ENCODE measurements at regions not wholly inside any gene's neighbourhood (a gene's known extent, or its start where the extent isn't known, plus 50 kb on each side); places are given as distances from the start of the nearest gene placed in this dataset.

- TF ChIP-seq CTCF (conservative IDR thresholded peaks at IDR 0.05; ENCODE audit: low read depth, low read length) (no peak), RAD21 (IDR thresholded peaks at IDR 0.05; ENCODE audit: low read length) (no peak), ELK1 (IDR thresholded peaks at IDR 0.05; ENCODE audit: borderline replicate concordance, low read depth, low read length) (no peak), BHLHE40 (IDR thresholded peaks at IDR 0.05; ENCODE audit: low read depth, low read length) (no peak), POLR2A (IDR thresholded peaks at IDR 0.05; ENCODE audit: low read depth, low read length) (no peak), RFX5 (IDR thresholded peaks at IDR 0.05; ENCODE audit: low read depth, low read length) (no peak), MAFK (IDR thresholded peaks at IDR 0.05; ENCODE audit: low read depth, low read length) (no peak), RCOR1 (IDR thresholded peaks at IDR 0.05; ENCODE audit: insufficient replicate concordance, low read length) (no peak), USF2 (IDR thresholded peaks at IDR 0.05; ENCODE audit: low read depth, low read length) (no peak), MXI1 (IDR thresholded peaks at IDR 0.05; ENCODE audit: borderline replicate concordance, low read depth, low read length) (no peak), FOS (IDR thresholded peaks at IDR 0.05; ENCODE audit: low read depth, low read length) (no peak)
These were observed 557.5 kb downstream of the SH2D4B start for GRCh38 chr10:81095238-81095637.

All from IMR-90 (cell line).